T-helper 17 cell (primary cell): ENCODE measurements at regions not wholly inside any gene's neighbourhood (a gene's known extent, or its start where the extent isn't known, plus 50 kb on each side); places are given as distances from the start of the nearest gene placed in this dataset.

Experiments
- ATAC-seq: fragments of 150-1000 bp; cut with Tn5 transposase; 2 replicates; pipeline ENCODE4 v1.10.0; 2021; ENCODE audit warnings: mild to moderate bottlenecking, moderate library complexity
- DNase-seq, 3 donors: peaks; one replicate each; pipeline versions ENCODE4 v3.0.0 to v3.0.0-alpha.2; 2020 to 2021
- H3K9me3 ChIP-seq: one replicate; pipeline ENCODE4 v1.7.0; 2013; ENCODE audit warnings: low read length, mild to moderate bottlenecking; ENCODE audit not compliant: control insufficient read depth, poor library complexity, severe bottlenecking
- H3K27ac Mint-ChIP-seq: one replicate; pipeline ENCODE4 v1.8.0; 2022; ENCODE audit warnings: mild to moderate bottlenecking, moderate library complexity, mixed read lengths
- H3K27me3 Mint-ChIP-seq: one replicate; pipeline ENCODE4 v1.8.0; 2022; ENCODE audit warnings: mixed read lengths
- H3K36me3 Mint-ChIP-seq: one replicate; pipeline ENCODE4 v1.8.0; 2022; ENCODE audit warnings: low read depth, mixed read lengths
- H3K4me1 Mint-ChIP-seq: one replicate; pipeline ENCODE4 v1.8.0; 2022; ENCODE audit warnings: mild to moderate bottlenecking, mixed read lengths
- H3K4me3 Mint-ChIP-seq: one replicate; pipeline ENCODE4 v1.8.0; 2022; ENCODE audit warnings: mild to moderate bottlenecking, moderate library complexity, mixed read lengths

- DNase-seq (no peak), ATAC-seq (no peak)
- H3K9me3 ChIP-seq: no peaks in the 10 kb centered on the region
- H3K4me3 Mint-ChIP-seq: no peak overlapping the region
- no peaks in the 10 kb centered on the region for H3K27me3 Mint-ChIP-seq
- no peak overlapping the region for H3K27ac Mint-ChIP-seq
- no peaks in the 10 kb centered on the region for H3K36me3 Mint-ChIP-seq
- H3K4me1 Mint-ChIP-seq: no peaks in the 10 kb centered on the region
Observed at GRCh38 chr13:103528437-103528836, 462.2 kb upstream of the SLC10A2 start.

- no peak for DNase-seq
- H3K4me1 Mint-ChIP-seq: no peaks in the 10 kb centered on the region
- no peak for ATAC-seq
Observed at GRCh38 chr13:103525530-103525929, 459.3 kb upstream of the SLC10A2 start.

GRCh38 chr13:103523858-103524257 lies 457.6 kb upstream of the SLC10A2 start:
- no peaks in the 10 kb centered on the region for H3K9me3 ChIP-seq
- Mint-ChIP-seq H3K4me3 (no peak overlapping the region), H3K36me3 (no peaks in the 10 kb centered on the region), H3K27me3 (no peaks in the 10 kb centered on the region), H3K4me1 (no peaks in the 10 kb centered on the region), H3K27ac (no peak overlapping the region)
- ATAC-seq (no peak), DNase-seq (no peak)

More at GRCh38 chr13:103525530-103525929, 459.3 kb upstream of the SLC10A2 start:
- H3K9me3 ChIP-seq: no peaks in the 10 kb centered on the region
- H3K4me3 Mint-ChIP-seq: no peak overlapping the region
- H3K36me3 Mint-ChIP-seq: no peaks in the 10 kb centered on the region
- H3K27ac Mint-ChIP-seq: no peak overlapping the region
- H3K27me3 Mint-ChIP-seq: no peaks in the 10 kb centered on the region

DNA sequence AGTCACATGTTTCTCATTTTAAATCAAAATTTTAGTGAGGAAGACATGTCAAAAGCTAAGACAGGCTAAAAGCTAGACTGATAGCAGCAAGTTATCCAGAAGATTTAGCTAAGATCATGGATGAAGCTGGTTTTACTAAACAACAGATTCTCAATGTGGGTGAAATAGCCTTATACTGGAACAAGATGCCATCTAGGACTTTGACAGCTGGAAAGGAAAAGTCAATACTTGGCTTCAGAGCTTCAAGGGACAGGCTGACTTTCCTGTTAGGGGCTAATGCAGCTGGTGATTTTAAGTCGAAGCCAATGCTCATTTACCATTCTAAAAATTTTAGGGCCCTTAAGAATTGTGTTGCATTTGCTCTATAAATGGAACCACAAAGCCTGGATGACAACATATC lies 455.3 kb upstream of the SLC10A2 start:
- ATAC-seq (no peak), DNase-seq (no peak)
- Mint-ChIP-seq H3K36me3 (no peaks in the 10 kb centered on the region), H3K27ac (no peak overlapping the region), H3K4me1 (no peaks in the 10 kb centered on the region), H3K4me3 (no peak overlapping the region), H3K27me3 (no peaks in the 10 kb centered on the region)
- H3K9me3 ChIP-seq: no peaks in the 10 kb centered on the region

GRCh38 chr13:103517768-103518102 lies 451.5 kb upstream of the SLC10A2 start:
- no peak overlapping the region for H3K4me3 Mint-ChIP-seq
- no peaks in the 10 kb centered on the region for H3K27me3 Mint-ChIP-seq
- H3K27ac Mint-ChIP-seq: no peak overlapping the region
- H3K4me1 Mint-ChIP-seq: no peaks in the 10 kb centered on the region
- ATAC-seq (no peak), DNase-seq (no peak)
- no peaks in the 10 kb centered on the region for H3K9me3 ChIP-seq
- no peaks in the 10 kb centered on the region for H3K36me3 Mint-ChIP-seq

- no peak for DNase-seq
- Mint-ChIP-seq H3K36me3 (no peaks in the 10 kb centered on the region), H3K4me1 (no peaks in the 10 kb centered on the region), H3K4me3 (no peak overlapping the region), H3K27ac (no peak overlapping the region), H3K27me3 (no peaks in the 10 kb centered on the region)
- H3K9me3 ChIP-seq: no peaks in the 10 kb centered on the region
- no peak for ATAC-seq
Observed at GRCh38 chr13:103517066-103517767, 451.0 kb upstream of the SLC10A2 start.

DNA sequence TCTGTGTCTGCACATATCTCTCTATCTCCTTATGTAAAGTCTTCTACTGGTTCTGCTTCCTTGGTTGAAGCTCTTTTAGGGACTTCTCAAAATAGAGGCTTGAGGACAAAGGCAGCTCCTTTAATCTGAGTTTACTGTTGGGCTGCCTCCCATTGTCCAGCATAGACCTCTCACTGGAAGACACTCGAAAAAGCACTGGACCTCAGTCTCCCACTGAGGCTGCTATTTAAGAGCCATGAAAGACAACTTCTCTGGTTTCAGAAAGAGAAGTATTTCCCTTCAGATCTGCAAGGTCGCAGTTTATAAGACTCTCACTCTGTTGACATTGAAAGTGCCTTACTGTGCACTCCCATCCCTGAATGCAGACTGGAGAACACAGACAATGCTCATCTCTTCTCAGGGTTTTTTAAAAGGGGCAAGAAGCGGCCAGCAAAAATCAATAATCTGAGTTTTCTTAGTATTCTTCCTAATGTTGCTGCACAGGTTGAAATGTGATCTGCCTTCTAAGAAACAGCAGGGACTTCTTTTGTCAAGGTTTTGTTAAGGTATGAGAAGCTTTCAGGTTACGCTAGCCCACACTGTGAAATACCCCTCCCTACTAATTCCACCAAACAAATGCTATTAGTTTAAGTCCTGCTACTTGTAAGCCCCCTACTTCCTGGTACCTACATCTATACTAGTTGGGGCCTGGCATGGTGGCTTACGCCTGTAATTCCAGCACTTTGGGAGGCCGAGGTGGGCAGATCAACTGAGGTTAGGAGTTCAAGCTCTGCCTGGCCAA lies 450.0 kb upstream of the SLC10A2 start:
- DNase-seq: no peak
- H3K36me3 Mint-ChIP-seq: no peaks in the 10 kb centered on the region
- H3K4me1 Mint-ChIP-seq: no peaks in the 10 kb centered on the region
- no peak overlapping the region for H3K4me3 Mint-ChIP-seq
- no peak overlapping the region for H3K27ac Mint-ChIP-seq
- no peaks in the 10 kb centered on the region for H3K9me3 ChIP-seq
- no peak for ATAC-seq
- H3K27me3 Mint-ChIP-seq: no peaks in the 10 kb centered on the region

- DNase-seq: no peak
- no peaks in the 10 kb centered on the region for H3K27me3 Mint-ChIP-seq
Observed at GRCh38 chr13:103515410-103515809, 449.2 kb upstream of the SLC10A2 start.

DNA sequence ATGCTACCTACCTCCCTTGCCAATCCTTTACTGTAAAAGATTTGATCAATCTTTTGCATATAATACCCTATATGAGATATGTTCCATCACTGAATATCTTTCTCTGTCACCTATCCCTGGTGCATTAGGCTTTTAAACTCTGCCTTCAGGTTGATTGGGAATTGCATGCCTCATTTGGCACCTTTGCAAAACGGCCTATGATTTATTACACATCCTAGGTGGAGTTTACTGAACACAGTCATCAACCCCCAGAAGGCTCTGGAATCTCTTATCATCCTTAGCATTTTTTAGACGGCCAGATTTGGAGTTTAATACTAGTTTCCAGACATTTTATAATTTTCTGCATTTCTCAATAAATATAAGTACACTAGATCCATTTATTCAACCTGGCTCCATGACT lies 448.4 kb upstream of the SLC10A2 start:
- Mint-ChIP-seq H3K36me3 (no peaks in the 10 kb centered on the region), H3K4me1 (no peaks in the 10 kb centered on the region), H3K4me3 (no peak overlapping the region), H3K27ac (no peak overlapping the region), H3K27me3 (no peaks in the 10 kb centered on the region)
- DNase-seq: no peak
- no peaks in the 10 kb centered on the region for H3K9me3 ChIP-seq
- ATAC-seq: no peak

More at GRCh38 chr13:103515410-103515809, 449.2 kb upstream of the SLC10A2 start:
- H3K4me3 Mint-ChIP-seq: no peak overlapping the region
- no peaks in the 10 kb centered on the region for H3K36me3 Mint-ChIP-seq
- no peak overlapping the region for H3K27ac Mint-ChIP-seq
- H3K9me3 ChIP-seq: no peaks in the 10 kb centered on the region
- ATAC-seq: no peak
- H3K4me1 Mint-ChIP-seq: no peaks in the 10 kb centered on the region

GRCh38 chr13:103514188-103514587 lies 448.0 kb upstream of the SLC10A2 start:
- DNase-seq (no peak), ATAC-seq (no peak)
- H3K27me3 Mint-ChIP-seq: no peaks in the 10 kb centered on the region
- H3K4me3 Mint-ChIP-seq: no peak overlapping the region
- H3K9me3 ChIP-seq: no peaks in the 10 kb centered on the region
- H3K27ac Mint-ChIP-seq: no peak overlapping the region
- no peaks in the 10 kb centered on the region for H3K36me3 Mint-ChIP-seq
- no peaks in the 10 kb centered on the region for H3K4me1 Mint-ChIP-seq

DNA sequence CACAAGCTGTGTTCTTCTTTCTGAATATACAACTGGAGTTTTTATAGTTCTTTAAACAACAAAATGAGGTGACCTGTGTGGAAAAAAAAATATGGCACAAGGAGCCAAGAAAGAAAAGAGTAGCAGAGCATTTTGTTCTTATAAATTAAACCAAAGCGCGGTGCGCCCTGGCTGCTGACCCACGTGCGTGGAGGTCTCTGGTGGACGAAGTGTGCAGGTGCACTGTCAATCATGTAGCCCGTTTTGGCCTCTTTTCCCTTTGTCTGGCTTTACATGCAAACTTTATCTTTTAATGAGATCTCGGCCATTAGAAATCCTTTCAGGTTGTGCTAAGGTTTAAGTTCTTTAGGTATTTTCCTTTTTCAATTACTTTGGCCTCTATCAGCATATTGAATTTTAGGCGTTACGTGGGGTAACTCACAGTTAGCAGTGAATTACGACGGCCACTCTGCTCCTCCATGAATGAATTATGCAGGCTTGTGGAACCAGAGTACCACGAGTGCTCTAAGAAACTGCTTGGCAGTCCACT lies 443.9 kb upstream of the SLC10A2 start:
- H3K27ac Mint-ChIP-seq: no peak overlapping the region
- no peaks in the 10 kb centered on the region for H3K36me3 Mint-ChIP-seq
- H3K4me1 Mint-ChIP-seq: no peaks in the 10 kb centered on the region
- H3K4me3 Mint-ChIP-seq: no peak overlapping the region
- H3K9me3 ChIP-seq: no peaks in the 10 kb centered on the region
- H3K27me3 Mint-ChIP-seq: no peaks in the 10 kb centered on the region
- ATAC-seq: no peak
- DNase-seq: no peak

GRCh38 chr13:103497404-103497803 lies 431.2 kb upstream of the SLC10A2 start:
- Mint-ChIP-seq H3K4me3 (no peak overlapping the region), H3K27me3 (no peaks in the 10 kb centered on the region), H3K27ac (no peak overlapping the region), H3K4me1 (no peaks in the 10 kb centered on the region), H3K36me3 (no peaks in the 10 kb centered on the region)
- H3K9me3 ChIP-seq: peaks cover 3% of the 10 kb centered on the region
- no peak for ATAC-seq
- no peak for DNase-seq

- no peaks in the 10 kb centered on the region for H3K27me3 Mint-ChIP-seq
- no peaks in the 10 kb centered on the region for H3K9me3 ChIP-seq
- no peak overlapping the region for H3K27ac Mint-ChIP-seq
- no peaks in the 10 kb centered on the region for H3K4me1 Mint-ChIP-seq
- ATAC-seq (no peak), DNase-seq (no peak)
- no peaks in the 10 kb centered on the region for H3K36me3 Mint-ChIP-seq
- no peak overlapping the region for H3K4me3 Mint-ChIP-seq
Observed at GRCh38 chr13:103487841-103488240, 421.6 kb upstream of the SLC10A2 start.

- H3K4me1 Mint-ChIP-seq: no peaks in the 10 kb centered on the region
- no peaks in the 10 kb centered on the region for H3K36me3 Mint-ChIP-seq
- H3K27me3 Mint-ChIP-seq: no peaks in the 10 kb centered on the region
- DNase-seq (no peak), ATAC-seq (no peak)
- no peak overlapping the region for H3K27ac Mint-ChIP-seq
- no peak overlapping the region for H3K4me3 Mint-ChIP-seq
- H3K9me3 ChIP-seq: no peaks in the 10 kb centered on the region
Observed at GRCh38 chr13:103473081-103473480, 406.9 kb upstream of the SLC10A2 start.
